GM18868 (cell line): ENCODE measurements at regions not wholly inside any gene's neighbourhood (a gene's known extent, or its start where the extent isn't known, plus 50 kb on each side); places are given as distances from the start of the nearest gene placed in this dataset.
A peak's percentile ranks its signal among the peaks of the same experiment; 100 is the strongest.

Source experiments
- ATAC-seq: cut with Tn5 transposase; IDR thresholded peaks from one replicate; pipeline ENCODE4 v1.9.1; 2021; ENCODE audit warnings: mild to moderate bottlenecking, moderate library complexity; ENCODE audit not compliant: unreplicated experiment

DNA sequence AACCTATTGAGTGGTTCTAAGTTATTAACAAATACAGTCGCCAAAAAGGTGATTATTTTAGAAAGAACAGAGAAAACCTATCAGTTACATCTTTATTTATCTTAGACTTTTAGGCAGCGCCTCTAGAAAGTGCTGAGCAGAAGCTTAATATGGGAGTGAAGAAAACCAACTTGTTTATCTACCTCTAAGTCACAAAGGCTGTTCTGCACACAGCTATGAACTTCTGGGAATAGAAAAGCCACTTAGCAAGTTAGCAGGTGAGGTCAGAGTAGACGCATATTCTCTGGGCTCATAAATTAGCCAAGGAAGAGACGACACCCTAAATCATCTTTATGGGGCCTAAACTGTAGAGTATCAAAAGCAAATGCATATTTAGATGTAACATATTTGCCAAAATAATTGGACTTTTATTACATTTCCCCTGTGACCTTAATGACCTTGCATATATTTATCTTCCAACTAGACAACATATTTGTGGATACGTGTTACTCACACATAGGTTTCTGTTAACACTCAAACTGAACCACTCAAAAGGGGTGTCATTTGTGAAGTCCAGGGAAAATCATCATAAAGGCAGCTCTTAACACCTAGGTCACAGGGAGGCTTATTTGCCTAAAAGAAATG is 267.1 kb downstream of the ADGB start:
- ATAC-seq = no peak

DNA sequence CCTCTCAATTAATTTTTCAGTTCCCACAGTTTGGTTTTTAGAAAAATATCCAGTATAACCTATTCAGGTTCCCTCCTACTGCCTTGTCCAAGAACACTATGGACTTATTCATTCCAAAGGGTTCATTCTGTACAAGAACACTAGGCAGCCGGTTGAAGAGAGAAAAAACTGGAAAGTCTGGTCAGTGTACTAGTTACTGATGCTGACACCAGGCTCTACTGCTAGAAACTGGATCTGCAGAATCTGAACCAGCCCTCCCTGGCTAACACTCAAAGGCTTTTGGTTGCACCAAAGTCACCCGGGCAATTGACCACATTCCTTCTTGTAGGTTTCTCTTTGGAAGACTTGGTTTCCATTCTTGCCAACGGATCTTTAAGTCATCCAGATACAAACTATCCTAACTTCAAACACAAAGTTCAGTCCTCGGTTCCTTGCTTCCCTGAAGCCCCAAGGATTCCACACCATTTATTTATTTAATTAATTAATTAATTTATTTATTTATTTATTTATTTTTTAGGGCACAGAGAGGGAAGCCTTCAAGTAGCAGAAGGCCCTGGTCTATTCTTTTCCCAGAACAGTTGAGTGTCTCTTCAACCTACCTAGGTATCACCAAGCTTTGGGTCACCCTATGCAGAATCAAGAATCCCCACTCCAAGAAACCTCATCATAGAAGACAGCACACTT is 268.1 kb downstream of the ADGB start:
- ATAC-seq = no peak

DNA sequence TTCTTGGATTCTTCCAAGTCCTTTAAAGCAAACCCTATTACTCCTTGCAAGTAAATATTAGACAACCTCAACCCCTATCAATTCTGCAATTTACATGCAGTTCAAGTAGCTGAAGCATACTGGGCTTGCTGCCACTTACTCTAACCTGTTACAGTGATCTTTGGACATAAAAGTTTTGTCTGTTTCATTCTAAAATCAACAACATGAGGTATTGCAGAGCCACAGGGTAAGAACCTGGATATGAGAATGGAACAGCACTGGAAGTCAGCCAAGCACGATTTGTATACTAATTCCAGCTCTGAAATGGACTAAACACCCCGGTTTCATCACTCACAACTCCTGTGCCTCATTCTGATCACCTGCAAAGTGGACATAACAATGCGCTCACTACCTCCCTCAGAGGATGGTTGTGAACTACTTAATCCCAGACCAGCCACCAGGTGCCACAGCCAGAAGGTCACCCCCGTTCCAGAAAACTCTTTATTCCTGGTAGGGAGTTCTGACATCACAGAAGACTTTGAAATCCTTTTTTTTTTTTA is 270.0 kb downstream of the ADGB start:
- ATAC-seq = no peak

DNA sequence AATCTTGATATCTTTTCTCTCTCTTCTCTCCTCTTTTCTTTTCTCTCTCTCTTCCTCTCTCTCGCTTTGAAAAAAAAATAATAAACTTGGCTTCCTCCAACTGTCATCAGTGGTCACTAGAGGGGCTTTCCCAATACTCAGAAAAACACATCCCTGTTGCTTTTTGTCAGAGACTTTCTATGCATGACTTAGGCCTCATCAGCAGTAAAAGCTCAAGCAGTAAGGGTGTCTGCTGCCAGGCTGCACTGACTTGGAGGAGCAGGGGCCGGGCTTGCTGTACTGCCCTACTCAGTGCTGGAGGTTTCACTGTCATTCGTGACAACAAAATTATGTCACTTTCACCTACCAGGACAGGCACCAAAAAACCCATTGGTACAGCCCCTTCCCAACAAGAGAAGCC is 272.0 kb downstream of the ADGB start:
- peak; percentile 89 for ATAC-seq

DNA sequence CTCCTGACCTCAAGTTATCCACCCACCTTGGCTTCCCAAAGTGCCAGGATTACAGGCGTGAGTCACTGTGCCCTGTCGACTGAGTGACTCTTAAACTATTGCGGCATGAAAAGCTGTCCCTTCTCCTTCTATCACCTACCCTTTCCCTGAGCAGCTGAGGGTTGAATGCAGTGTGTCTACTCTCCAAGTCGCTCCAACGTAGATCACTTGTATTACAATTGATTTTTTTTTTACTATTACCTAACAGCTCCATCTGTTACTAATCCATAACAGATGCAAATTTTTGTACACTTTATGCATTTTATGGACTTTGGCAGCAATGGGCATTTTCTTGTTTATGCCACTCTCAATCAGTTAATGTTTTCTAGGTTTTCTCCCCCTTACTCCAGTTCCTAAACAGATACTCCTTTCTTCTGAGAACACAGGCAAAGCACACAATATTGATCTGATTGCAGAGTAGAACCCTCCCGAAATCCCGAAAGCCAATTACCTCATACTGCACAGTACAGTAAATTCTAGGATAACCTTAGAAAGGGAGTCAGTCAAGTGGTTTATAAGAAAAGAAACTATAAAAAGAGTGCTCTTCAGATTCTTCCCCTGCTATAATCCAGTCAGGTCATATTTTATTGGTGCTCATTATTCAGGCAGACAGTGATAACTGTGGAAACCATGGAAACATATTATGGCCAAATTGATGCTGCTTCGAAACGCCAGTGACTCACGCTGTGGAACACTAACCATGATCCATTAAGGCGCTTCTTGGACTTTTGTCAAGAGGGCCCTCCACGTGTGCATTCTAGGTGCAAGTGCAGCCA is 273.0 kb downstream of the ADGB start:
- ATAC-seq = no peak

DNA sequence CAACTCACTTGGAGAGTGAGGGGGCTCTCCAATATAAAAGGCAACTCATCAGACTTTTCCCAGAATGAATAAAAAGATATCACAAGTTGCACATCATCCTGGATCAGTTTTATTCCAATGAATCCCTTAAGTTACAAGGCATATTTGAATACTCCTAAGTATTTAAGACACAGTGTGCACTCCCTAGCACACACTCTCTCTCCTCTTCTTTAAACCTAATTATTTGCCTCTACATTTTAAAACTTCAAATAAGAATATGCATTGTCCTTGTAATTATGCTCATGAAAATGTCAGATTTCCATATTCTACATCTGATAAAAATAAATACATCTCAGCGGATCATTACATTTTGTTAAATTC is 273.6 kb downstream of the ADGB start:
- ATAC-seq = no peak

DNA sequence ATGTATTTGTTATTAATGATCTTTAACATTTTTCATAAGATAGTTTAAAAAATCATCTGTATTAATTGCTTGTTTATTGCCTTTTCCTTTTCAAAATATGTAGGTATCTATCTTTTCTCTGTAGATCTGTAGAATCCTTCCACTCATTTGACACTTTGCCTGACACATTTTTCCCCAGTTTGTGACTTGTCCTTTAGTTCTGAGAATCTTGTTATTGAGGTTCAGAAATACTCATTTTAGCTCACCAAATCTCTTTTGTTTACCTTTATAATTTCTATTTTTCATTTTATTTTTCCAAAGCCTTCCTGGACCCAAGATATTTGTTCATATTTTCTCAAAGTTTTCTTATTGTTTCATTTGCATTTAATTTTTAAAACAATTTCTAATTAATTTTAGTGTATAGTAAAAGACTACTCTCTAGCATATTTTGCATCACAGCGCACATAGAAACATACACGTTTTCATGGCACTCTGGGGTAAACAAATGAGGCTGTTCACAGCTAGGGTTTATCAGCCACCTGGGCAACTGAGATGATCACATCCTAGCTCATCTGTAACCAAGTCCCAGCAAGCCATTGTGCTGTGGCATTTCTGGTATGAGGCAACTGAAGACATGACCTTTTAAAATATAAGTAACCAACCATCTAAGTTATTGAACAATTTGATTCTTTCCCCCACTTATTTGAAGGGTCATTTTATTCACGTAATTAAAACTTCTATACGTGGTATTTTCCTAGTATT is 275.7 kb downstream of the ADGB start:
- ATAC-seq = no peak

DNA sequence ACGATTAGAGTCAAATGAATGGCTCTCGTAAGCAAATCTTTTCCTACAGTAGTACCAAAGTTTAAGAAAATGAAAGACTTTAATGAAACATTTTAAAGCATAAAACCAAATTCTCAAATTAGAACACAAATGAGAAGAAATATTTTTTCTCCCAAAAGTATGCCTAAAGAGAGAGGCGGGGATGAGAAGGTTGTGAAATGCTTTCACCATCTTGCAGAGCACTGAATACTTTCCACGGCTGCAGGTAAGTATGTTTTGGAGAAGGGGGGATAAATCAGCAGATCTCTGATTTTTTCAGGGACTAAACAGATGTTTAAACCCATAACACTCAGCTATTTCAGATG is 277.1 kb downstream of the ADGB start:
- no peak for ATAC-seq

DNA sequence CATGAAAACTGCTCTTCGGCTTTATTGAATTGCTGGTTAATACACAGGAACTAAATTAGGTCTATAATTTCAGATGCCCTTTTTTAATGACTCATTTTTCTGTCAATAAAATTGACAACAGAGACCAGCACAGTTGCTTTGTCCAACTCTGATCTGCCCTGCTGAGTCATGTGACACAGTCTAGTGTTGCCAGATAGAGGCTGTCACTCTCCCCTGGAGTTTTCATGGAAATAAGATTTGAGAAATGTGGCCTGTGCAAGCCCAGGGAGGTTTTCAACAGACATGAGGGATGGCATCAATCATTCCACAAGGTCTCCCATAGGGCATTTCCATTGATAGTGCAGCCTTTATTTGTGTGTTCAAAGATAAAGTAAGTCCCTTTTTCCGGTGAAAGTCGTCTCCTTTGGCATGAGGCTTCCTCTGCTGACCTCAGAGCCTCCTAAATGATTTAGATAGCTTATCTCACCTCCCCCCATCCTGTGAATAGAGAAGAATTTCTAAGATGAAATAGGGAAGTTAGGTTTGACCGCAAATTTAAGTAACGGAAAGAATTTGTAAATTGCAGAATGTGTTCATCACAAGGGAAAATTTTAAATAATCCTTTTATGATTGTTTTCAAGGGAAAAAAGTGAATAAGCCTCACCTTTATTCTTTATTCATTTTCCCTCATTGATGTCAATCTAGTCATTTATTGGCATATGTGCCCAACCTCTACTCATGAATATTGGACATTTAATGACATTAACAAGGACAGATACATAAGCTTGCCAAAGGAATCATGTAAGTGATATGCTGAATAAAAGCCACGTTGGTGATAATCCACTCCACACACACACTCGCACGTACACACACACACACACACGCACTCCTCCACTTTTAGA is 277.7 kb downstream of the ADGB start:
- no peak for ATAC-seq

DNA sequence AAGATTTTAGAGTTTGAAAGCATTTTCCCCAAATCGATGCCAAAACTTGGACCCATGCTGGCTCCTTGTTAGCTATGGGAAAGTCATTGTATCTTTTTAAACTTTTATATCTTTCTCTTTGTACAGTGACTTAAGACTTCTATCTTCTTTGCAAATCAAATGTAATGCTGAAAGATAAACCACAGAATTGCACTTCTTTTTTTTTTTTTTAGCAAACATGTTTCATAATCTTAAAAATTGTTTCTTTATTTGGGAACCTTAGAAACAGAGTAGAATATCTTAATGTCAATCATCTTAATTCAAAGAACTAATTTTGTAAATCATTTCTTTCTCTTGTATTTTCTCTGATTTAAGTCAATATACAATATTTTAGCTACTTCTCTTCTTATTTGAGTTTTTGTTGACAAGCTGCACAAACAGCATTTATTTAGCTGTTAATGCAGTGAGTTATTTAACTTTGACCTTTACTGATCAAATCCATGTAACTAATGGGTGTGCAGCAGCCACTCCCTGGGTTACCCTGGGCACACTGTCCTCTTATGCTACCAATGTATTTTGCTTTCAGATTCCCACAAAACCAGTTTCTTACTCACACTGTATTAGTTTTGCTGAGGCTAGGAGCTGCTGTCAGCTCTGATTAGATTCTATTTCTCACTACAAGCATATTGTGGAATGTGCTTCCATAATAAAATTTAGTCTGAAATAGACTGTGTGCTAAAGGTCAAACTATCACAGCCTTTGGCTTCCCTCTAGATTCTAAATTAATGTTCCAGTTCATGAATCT is 279.6 kb downstream of the ADGB start:
- ATAC-seq = no peak

DNA sequence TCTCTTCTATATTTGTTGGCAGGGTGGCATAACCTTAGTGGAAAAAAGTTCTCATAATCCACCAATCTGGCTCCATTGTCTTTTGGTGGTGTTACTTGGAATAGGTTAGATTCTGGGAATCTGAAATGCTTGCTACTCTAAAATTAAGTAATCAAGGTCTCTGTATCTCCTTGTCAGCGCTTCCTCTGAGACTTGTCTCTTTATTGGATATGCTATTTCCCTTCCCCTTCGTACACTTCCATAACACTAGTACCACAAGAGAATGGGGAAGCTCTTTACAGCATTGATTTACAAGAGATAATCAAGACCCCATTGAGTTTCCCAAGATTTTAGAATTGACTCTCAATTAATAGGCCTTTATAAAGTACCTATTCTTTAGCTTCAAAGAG is 280.2 kb downstream of the ADGB start:
- no peak for ATAC-seq

DNA sequence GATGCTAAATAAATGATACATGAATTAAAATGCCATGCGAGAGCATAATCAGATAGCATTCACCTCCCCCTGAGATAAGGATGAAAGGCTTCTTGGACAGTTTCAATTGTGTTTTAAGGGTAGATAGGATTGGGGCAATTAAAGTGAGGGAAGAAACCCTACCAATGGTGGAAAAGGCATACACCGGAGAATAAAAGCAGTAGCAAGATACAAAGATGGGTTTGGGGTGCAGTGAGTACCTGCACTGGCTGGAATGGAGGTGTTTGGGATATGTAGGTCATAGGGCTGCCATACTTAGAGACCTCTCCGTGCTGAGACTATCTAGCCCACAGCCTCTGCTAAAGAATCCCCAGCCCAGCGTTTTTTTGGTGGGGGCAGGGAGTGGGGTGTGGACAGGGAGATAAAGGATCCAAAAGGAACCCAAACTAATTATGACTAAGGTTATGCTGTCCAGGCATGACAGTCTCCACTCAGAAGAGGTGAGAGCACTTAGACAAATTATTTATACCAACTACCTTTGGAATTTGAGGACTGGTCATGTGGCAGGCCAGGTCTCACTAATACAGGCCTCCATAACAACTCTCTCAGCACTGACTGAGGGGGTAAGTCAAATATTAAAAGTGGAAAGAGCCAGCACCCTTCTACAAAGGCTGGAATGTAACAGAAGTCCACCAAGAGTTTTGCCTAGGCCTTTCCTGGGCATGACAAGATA is 280.8 kb downstream of the ADGB start:
- ATAC-seq = no peak

DNA sequence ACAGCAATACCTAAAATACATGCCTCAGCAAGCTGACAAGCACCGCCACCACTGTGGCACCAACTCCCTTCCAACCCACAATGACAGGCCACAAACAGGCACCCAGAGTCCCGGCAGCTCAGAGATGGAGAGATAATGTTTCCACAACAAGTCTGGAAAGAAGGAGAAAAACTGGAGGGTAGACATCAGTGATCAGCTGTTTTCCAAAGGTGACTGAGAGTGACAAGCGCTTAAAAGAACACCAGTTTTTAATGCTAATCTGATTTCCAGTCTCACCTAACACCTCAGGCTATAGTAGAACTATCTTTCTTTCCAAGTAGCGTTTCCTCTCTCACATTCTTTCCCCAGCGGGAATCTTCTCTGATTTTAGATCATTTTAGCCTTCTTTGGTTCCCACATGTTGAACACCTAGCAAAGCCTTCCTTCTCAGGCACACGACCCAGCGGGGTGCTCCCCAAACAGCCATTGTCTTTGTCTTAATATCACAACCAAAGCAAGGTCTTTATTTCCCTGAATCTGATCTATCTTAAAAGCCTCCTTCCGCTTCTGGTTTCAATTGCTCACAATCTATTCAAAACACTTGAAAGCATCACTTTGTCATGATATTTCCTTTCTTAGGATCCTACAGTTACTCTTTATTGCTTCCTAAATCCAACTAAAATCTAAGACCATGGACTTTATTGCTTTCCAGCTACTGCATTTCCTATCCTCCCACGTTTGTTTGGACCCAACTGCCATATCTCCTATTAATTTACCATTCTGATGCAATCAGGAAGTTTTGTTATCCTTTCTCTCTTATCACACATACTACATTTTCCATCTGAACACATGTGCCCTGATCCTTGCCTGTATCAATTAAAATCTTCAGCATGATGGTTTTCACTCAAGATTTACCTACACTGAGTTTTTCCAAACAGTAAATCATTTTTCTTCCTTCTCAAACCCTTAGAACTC is 282.7 kb downstream of the ADGB start:
- no peak for ATAC-seq

DNA sequence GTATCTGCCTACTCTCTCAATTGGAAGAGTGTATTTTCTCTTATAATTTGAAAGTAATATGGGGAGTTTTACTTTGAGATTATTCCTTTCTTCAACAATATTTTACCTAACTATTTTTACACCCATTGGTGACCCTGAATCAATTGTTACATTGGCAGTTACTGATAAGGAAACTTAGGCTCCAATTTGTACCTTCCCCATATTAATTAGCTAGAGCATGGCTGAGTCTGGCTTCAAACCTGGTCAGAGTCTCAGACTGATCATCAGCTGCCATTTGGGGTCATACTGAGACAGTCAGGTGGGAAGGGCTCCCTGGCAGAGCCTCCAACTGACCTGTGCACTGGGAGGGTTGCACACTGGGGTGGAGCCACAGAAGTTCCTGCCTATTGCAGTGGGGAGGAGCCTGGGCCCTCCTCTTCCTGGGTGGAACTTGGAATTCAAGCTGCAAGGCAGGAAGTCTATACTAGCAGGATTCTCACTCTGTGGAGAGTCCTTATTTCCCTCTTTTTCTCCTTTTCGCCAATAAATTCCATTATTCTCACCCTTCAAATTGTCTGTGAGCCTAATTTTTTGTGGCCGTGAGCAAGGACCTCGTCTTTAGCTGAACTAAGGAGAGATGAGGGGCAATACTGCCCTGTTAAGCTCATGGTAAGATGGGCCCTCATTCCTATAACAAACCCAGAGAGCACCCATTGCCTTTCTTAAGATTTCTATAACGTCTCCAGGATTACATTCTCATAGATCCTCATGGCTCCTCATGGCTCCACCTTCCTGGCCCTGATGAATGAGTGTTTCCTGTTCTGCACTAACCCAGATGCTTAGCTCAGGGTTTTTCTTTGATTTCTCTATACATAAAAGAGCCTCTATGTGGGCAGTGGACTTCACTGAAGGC is 285.1 kb downstream of the ADGB start:
- no peak for ATAC-seq

DNA sequence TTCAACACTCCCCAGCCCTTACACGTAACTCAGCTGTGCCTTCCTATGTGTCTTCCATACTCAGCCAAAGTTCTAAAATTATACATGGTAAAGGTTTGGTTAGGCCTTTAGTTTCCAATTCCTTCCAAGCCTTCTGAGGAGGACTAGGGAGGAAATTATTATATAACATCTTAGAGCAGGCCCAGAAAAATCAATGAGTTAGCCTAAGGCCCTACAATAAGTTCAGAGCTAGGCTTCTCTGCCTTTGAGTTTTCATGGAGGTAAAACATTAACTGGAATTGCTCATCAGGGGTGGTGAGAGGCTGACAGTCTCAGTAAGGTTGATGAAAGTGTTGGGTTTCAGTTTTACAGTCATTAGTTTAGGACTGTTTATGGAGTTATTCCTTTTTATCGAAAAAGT is 286.0 kb downstream of the ADGB start:
- no peak for ATAC-seq

DNA sequence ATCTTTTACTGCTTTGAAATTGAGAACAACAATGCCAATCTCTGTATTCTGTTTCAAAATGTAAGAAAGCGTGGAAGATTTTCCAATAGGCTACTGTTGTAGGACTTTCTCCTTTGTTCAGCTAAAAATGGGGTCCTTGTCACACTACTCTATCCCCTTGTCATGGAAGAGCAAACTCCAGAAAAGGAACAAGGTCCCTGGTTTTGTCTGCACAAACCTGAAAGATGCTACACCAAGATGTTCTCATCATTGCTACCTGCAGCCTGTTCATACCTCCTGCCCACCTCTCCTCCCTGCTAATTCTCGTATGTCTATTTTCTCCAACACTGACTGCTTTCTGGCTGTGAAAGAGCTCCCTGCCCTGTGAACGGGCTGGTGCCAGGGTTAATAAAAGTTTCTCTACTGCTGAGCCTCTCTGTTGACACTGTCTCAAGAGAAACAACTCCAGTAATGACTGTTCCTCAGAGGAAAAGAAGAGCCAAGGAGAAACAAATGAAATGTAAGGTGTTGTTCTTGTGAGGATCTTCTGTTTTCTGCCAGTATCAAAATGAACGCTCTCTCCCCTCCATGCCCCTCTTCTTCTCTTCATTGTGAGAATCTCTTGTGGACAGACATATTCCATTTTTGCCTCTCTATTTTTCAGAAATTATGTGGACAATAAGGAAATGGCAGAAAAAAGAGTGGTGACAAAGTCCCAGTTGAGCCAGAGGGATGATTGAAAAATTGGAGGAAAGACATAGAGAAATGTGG is 287.1 kb downstream of the ADGB start:
- no peak for ATAC-seq
